GM21619 (cell line): ENCODE measurements at regions not wholly inside any gene's neighbourhood (a gene's known extent, or its start where the extent isn't known, plus 50 kb on each side); places are given as distances from the start of the nearest gene placed in this dataset.

Experiments
- ATAC-seq: cut with Tn5 transposase; IDR thresholded peaks from one replicate; pipeline ENCODE4 v1.9.1; 2021; ENCODE audit not compliant: unreplicated experiment

- ATAC-seq: no peak
These were observed 80.3 kb downstream of the SPP2 start for GRCh38 chr2:234130777-234131181.

GRCh38 chr2:234128606-234129005 is 78.1 kb downstream of the SPP2 start:
- ATAC-seq: no peak
